ENCODE measurements at regions not wholly inside any gene's neighbourhood (a gene's known extent, or its start where the extent isn't known, plus 50 kb on each side); places are given as distances from the start of the nearest gene placed in this dataset.

- DNase-seq (ENCODE audit: low read depth, low spot score) (no peak), ATAC-seq (no peak)
- intact Hi-C loops (cut with micrococcal nuclease; ENCODE audit: unreplicated experiment) = no loop called here
- TF ChIP-seq, protein P1, sequence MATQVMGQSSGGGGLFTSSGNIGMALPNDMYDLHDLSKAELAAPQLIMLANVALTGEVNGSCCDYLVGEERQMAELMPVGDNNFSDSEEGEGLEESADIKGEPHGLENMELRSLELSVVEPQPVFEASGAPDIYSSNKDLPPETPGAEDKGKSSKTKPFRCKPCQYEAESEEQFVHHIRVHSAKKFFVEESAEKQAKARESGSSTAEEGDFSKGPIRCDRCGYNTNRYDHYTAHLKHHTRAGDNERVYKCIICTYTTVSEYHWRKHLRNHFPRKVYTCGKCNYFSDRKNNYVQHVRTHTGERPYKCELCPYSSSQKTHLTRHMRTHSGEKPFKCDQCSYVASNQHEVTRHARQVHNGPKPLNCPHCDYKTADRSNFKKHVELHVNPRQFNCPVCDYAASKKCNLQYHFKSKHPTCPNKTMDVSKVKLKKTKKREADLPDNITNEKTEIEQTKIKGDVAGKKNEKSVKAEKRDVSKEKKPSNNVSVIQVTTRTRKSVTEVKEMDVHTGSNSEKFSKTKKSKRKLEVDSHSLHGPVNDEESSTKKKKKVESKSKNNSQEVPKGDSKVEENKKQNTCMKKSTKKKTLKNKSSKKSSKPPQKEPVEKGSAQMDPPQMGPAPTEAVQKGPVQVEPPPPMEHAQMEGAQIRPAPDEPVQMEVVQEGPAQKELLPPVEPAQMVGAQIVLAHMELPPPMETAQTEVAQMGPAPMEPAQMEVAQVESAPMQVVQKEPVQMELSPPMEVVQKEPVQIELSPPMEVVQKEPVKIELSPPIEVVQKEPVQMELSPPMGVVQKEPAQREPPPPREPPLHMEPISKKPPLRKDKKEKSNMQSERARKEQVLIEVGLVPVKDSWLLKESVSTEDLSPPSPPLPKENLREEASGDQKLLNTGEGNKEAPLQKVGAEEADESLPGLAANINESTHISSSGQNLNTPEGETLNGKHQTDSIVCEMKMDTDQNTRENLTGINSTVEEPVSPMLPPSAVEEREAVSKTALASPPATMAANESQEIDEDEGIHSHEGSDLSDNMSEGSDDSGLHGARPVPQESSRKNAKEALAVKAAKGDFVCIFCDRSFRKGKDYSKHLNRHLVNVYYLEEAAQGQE (IDR thresholded peaks at IDR 0.05; ENCODE audit: insufficient read depth in 1 of 2, low read depth in 2 of 2, low read length in 1 of 2) = no peak
- TF ChIP-seq SIN3A (IDR thresholded peaks at IDR 0.05; ENCODE audit: borderline replicate concordance, insufficient read depth, low read depth, low read length) (no peak), TCF7L2 (IDR thresholded peaks at IDR 0.05; ENCODE audit: low read depth, low read length) (no peak), CTCF (IDR thresholded peaks at IDR 0.05) (no peak), POLR2AphosphoS5 (IDR thresholded peaks at IDR 0.05; ENCODE audit: low read depth, low read length) (no peak)
- H3K4me3 ChIP-seq (ENCODE audit: low read depth in 2 of 2, low read length in 2 of 2) = no peak overlapping the region
- BruUV-seq (replicated peaks) = no TSS peak
- H3K9me3 ChIP-seq (ENCODE audit: control insufficient read depth, insufficient read depth, low read depth, low read length) = no peaks in the 10 kb centered on the region
- H3K4me1 ChIP-seq (ENCODE audit: control insufficient read depth, insufficient read depth, low read length) = no peaks in the 10 kb centered on the region
- H3K27me3 ChIP-seq (ENCODE audit: control insufficient read depth, insufficient read depth, low read length) = peaks cover 7% of the 10 kb centered on the region
- CTCF ChIA-PET = no interaction called here
- H3K36me3 ChIP-seq (ENCODE audit: control insufficient read depth, insufficient read depth, low read length) = no peaks in the 10 kb centered on the region
- in situ Hi-C loops (cut with HindIII; ENCODE audit: low pct_unique_long_range_greater_than_20kb, low sequenced_read_pairs) = no loop called here
- POLR2A ChIA-PET = no interaction called here
- no peak overlapping the region for H3K27ac ChIP-seq (ENCODE audit: low read length)
Measured at GRCh38 chr16:86018071-86018470, 119.1 kb downstream of the IRF8 start.

DNA sequence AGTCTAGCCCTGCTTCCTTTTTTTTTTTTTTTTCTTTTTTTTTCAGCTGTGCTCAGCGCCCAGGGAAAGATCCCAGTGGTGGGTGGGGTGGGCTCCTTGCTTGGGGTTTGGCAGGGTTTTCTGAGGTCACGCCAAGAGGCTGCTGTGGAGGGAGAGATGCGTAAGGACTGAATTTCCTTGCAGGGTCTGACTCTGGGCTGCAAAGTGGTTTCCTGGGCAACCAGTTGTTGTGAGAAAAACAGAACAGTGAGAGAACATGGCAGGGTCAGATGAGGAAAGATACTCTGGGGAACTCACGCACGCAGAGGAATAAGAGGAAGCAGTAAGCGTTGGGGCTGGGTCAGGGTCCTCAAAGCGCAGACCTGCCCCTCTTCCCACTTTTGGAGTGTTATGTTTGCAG is 119.5 kb downstream of the IRF8 start:
- no TSS peak for BruUV-seq (replicated peaks)
- TF ChIP-seq TCF7L2 (IDR thresholded peaks at IDR 0.05; ENCODE audit: low read depth, low read length) (no peak), SIN3A (IDR thresholded peaks at IDR 0.05; ENCODE audit: borderline replicate concordance, insufficient read depth, low read depth, low read length) (no peak), POLR2AphosphoS5 (IDR thresholded peaks at IDR 0.05; ENCODE audit: low read depth, low read length) (no peak), CTCF (IDR thresholded peaks at IDR 0.05) (no peak)
- TF ChIP-seq, protein P1 (IDR thresholded peaks at IDR 0.05; ENCODE audit: insufficient read depth in 1 of 2, low read depth in 2 of 2, low read length in 1 of 2) = no peak
- in situ Hi-C loops (cut with HindIII; ENCODE audit: low pct_unique_long_range_greater_than_20kb, low sequenced_read_pairs) = no loop called here
- Histone ChIP-seq H3K4me3 (ENCODE audit: low read depth in 2 of 2, low read length in 2 of 2) (no peak overlapping the region), H3K36me3 (ENCODE audit: control insufficient read depth, insufficient read depth, low read length) (no peaks in the 10 kb centered on the region), H3K4me1 (ENCODE audit: control insufficient read depth, insufficient read depth, low read length) (no peaks in the 10 kb centered on the region), H3K27ac (ENCODE audit: low read length) (no peak overlapping the region), H3K9me3 (ENCODE audit: control insufficient read depth, insufficient read depth, low read depth, low read length) (no peaks in the 10 kb centered on the region), H3K27me3 (ENCODE audit: control insufficient read depth, insufficient read depth, low read length) (peaks cover 7% of the 10 kb centered on the region)
- intact Hi-C loops (cut with micrococcal nuclease; ENCODE audit: unreplicated experiment) = no loop called here
- ChIA-PET CTCF (no interaction called here), POLR2A (no interaction called here)
- ATAC-seq (no peak), DNase-seq (ENCODE audit: low read depth, low spot score) (no peak)

Measured in Panc1 (cell line).